Body of pancreas (tissue), 4 donors: ENCODE measurements at regions not wholly inside any gene's neighbourhood (a gene's known extent, or its start where the extent isn't known, plus 50 kb on each side); places are given as distances from the start of the nearest gene placed in this dataset.

ENCODE experiments used
- ATAC-seq: fragments of 150-250 bp; one replicate; pipeline ENCODE4 v1.9.1; 2016
- DNase-seq, 4 donors: peaks; one replicate each; pipeline ENCODE4 v3.0.0-alpha.2; 2019
- H3K27ac ChIP-seq, 4 donors: fragments of 200-600 bp; sonication (generic); 1 replicate in 3 of 4; 2 replicates in 1 of 4; pipeline versions ENCODE4 v1.5.1 to v1.6.1; 2016 to 2019; ENCODE audit warnings: mild to moderate bottlenecking in 1 of 4, mixed read lengths in 1 of 4, moderate library complexity in 1 of 4
- H3K27me3 ChIP-seq, 2 donors: fragments of 200-600 bp; sonication (generic); one replicate each; pipeline ENCODE4 v1.6.0; 2016; ENCODE audit warnings: mild to moderate bottlenecking in 1 of 2
- H3K36me3 ChIP-seq, 2 donors: fragments of 200-600 bp; sonication (generic); replicated peaks in 1 of 2; 2 replicates each; pipeline ENCODE4 v1.5.1; 2016; ENCODE audit warnings: low read depth in 2 of 2; ENCODE audit not compliant: insufficient read depth in 1 of 2
- H3K4me1 ChIP-seq: fragments of 200-600 bp; sonication (generic); one replicate; pipeline ENCODE4 v1.6.0; 2016
- H3K4me3 ChIP-seq, 2 donors: fragments of 200-600 bp; sonication (generic); 1 replicate in 1 of 2; 2 replicates in 1 of 2; pipeline ENCODE4 v1.5.1; 2016 to 2019
- H3K9me3 ChIP-seq, 3 donors: fragments of 200-600 bp; sonication (generic); 1 replicate in 2 of 3; 2 replicates in 1 of 3; pipeline ENCODE4 v1.5.1; 2016
- CTCF ChIP-seq, 7 experiments: fragments of 450-650 bp in 4 of 7; fragments of 200-600 bp in 3 of 7; sonication (generic) in 3 of 7; IDR thresholded peaks; one replicate each; pipeline ENCODE4 v1.5.1; 2016 to 2019; ENCODE audit warnings: antibody characterized with exemption in 7 of 7
- POLR2A ChIP-seq, 3 donors: fragments of 450-650 bp; IDR thresholded peaks; one replicate each; pipeline ENCODE4 v1.6.1; 2016; ENCODE audit warnings: antibody characterized with exemption in 3 of 3, mild to moderate bottlenecking in 2 of 3
- WGBS, 2 donors: methylation state at CpG; one replicate each; pipeline ENCODE4 v1.1.5; 2017; 5-methylcytosine and 5-hydroxymethylcytosine counted together
- intact Hi-C: fragments of 100-400 bp; cut with DNase I; formaldehyde crosslinking; loops from one replicate; pipeline ENCODE4 v1.15.1; 2023

DNA sequence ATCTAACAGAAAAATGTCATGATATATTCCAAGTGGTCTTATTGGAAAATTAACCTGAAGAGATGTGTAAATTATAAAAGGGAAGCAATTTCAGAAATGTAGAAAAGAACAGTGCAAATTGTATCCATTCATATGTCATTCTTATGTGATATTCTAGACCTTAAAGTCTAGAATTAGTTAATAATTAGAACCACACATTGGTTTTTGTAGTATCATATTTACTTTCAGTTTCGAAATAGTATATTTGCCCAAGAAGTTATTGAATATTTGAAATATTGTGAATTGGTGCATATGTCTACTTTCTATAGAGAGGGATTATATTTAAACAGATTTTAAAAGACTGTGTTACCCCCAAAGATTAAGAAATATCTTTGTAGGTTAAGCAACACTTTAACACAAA lies 1348.6 kb upstream of the ACVR2A start:
- no peaks in the 10 kb centered on the region for H3K36me3 ChIP-seq
- no peak for DNase-seq
- WGBS, 2 donors: 16 to 27% methylated on average over 1 of the region's 1 CpG
- no peaks in the 10 kb centered on the region for H3K9me3 ChIP-seq
- H3K4me1 ChIP-seq: no peaks in the 10 kb centered on the region
- ATAC-seq: no peak
- H3K27me3 ChIP-seq: no peaks in the 10 kb centered on the region
- TF ChIP-seq CTCF (IDR thresholded peaks at IDR 0.05) (no peak), POLR2A (IDR thresholded peaks at IDR 0.05) (no peak)
- intact Hi-C loops: no loop called here
- H3K27ac ChIP-seq: no peak overlapping the region
- no peak overlapping the region for H3K4me3 ChIP-seq

- no peak for DNase-seq
- no peak overlapping the region for H3K27ac ChIP-seq
- no peak for ATAC-seq
- no peak for TF ChIP-seq CTCF (IDR thresholded peaks at IDR 0.05)
- TF ChIP-seq POLR2A (IDR thresholded peaks at IDR 0.05): no peak
- intact Hi-C loops: no loop called here
- no peaks in the 10 kb centered on the region for H3K27me3 ChIP-seq
- no peaks in the 10 kb centered on the region for H3K9me3 ChIP-seq
- no peak overlapping the region for H3K4me3 ChIP-seq
- H3K36me3 ChIP-seq: no peaks in the 10 kb centered on the region
- 88 to 96% methylated on average over 1 of the region's 1 CpG for WGBS, 2 donors
- no peaks in the 10 kb centered on the region for H3K4me1 ChIP-seq
Measured at GRCh38 chr2:146489386-146489785, 1355.4 kb upstream of the ACVR2A start.

- 81 to 89% methylated on average over 1 of the region's 1 CpG for WGBS, 2 donors
- Histone ChIP-seq H3K4me3 (no peak overlapping the region), H3K9me3 (no peaks in the 10 kb centered on the region), H3K36me3 (no peaks in the 10 kb centered on the region), H3K27ac (no peak overlapping the region), H3K27me3 (no peaks in the 10 kb centered on the region), H3K4me1 (no peaks in the 10 kb centered on the region)
- no peak for DNase-seq
- no peak for TF ChIP-seq CTCF (IDR thresholded peaks at IDR 0.05)
- TF ChIP-seq POLR2A (IDR thresholded peaks at IDR 0.05): no peak
- intact Hi-C loops: no loop called here
- ATAC-seq: no peak
Measured at GRCh38 chr2:146481629-146482028, 1363.2 kb upstream of the ACVR2A start.

GRCh38 chr2:146477383-146477782 lies 1367.4 kb upstream of the ACVR2A start:
- TF ChIP-seq CTCF (IDR thresholded peaks at IDR 0.05): no peak
- no peak for TF ChIP-seq POLR2A (IDR thresholded peaks at IDR 0.05)
- no peak overlapping the region for H3K4me3 ChIP-seq
- intact Hi-C loops: no loop called here
- WGBS, 2 donors: 53 to 65% methylated on average over 5 of the region's 5 CpGs
- ATAC-seq (no peak), DNase-seq (no peak)
- H3K36me3 ChIP-seq: no peaks in the 10 kb centered on the region
- H3K27me3 ChIP-seq: no peaks in the 10 kb centered on the region
- H3K4me1 ChIP-seq: no peaks in the 10 kb centered on the region
- H3K27ac ChIP-seq: no peak overlapping the region
- H3K9me3 ChIP-seq: no peaks in the 10 kb centered on the region

DNA sequence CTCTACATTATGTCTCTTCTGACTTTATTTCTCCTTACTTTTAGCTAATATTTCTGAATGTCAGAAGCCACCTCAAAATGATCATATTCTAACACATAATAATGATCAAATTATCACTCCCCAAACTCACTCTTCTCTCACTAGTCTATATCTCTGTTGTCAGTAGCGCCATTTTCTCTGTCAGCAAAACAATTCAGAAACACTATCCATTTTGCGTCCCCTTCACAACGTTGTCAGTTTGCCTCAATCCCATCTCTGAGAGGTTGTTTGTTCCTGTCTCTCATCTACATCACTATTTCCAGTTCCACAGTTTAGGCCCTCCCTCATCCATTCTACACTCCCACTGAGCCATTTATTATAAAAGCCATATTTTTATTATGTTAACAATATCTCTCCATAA lies 1376.3 kb upstream of the ACVR2A start:
- H3K4me3 ChIP-seq: no peak overlapping the region
- no peaks in the 10 kb centered on the region for H3K9me3 ChIP-seq
- no peaks in the 10 kb centered on the region for H3K36me3 ChIP-seq
- no peak for TF ChIP-seq POLR2A (IDR thresholded peaks at IDR 0.05)
- no peak for TF ChIP-seq CTCF (IDR thresholded peaks at IDR 0.05)
- DNase-seq (no peak), ATAC-seq (no peak)
- H3K27me3 ChIP-seq: no peaks in the 10 kb centered on the region
- no peak overlapping the region for H3K27ac ChIP-seq
- no peaks in the 10 kb centered on the region for H3K4me1 ChIP-seq
- WGBS, 2 donors: 79% methylated on average over 3 of the region's 3 CpGs
- intact Hi-C loops: no loop called here
